DOHH2 (cell line): ENCODE measurements at regions not wholly inside any gene's neighbourhood (a gene's known extent, or its start where the extent isn't known, plus 50 kb on each side); places are given as distances from the start of the nearest gene placed in this dataset.

Source experiments
- H3F3A ChIP-seq: fragments of 200-600 bp; sonication (generic), shearing (Covaris generic); 2 replicates; pipeline ENCODE4 v1.6.0; 2016; ENCODE audit warnings: antibody characterized with exemption, mild to moderate bottlenecking; ENCODE audit not compliant: control insufficient read depth, insufficient read depth
- H3K27ac ChIP-seq: fragments of 200-600 bp; sonication (generic); 2 replicates; pipeline ENCODE4 v1.5.1; 2014; ENCODE audit warnings: low read depth, mild to moderate bottlenecking, low read length, moderate library complexity
- H3K27me3 ChIP-seq: fragments of 200-600 bp; sonication (generic); 2 replicates; pipeline ENCODE4 v1.6.1; 2014; ENCODE audit warnings: mild to moderate bottlenecking, low read length, mixed read lengths; ENCODE audit not compliant: control insufficient read depth
- H3K36me3 ChIP-seq: fragments of 200-600 bp; sonication (generic); 2 replicates; pipeline ENCODE4 v1.6.1; 2014; ENCODE audit warnings: mild to moderate bottlenecking, low read length, moderate library complexity, mixed read lengths; ENCODE audit not compliant: control insufficient read depth
- H3K4me1 ChIP-seq: fragments of 200-600 bp; sonication (generic); 2 replicates; pipeline ENCODE4 v1.6.1; 2014; ENCODE audit warnings: mild to moderate bottlenecking, low read length, mixed read lengths; ENCODE audit not compliant: control insufficient read depth
- H3K4me2 ChIP-seq: fragments of 200-600 bp; sonication (generic); 2 replicates; pipeline ENCODE4 v1.6.0; 2014; ENCODE audit warnings: mild to moderate bottlenecking, low read length, moderate library complexity
- H3K4me3 ChIP-seq: fragments of 200-600 bp; sonication (generic); 2 replicates; pipeline ENCODE4 v1.5.1; 2014; ENCODE audit warnings: mild to moderate bottlenecking, low read length, mixed read lengths
- H3K79me2 ChIP-seq: fragments of 200-600 bp; sonication (generic); 2 replicates; pipeline ENCODE4 v1.6.1; 2014; ENCODE audit warnings: mild to moderate bottlenecking, low read length, mixed read lengths; ENCODE audit not compliant: control insufficient read depth
- H3K9me2 ChIP-seq: fragments of 200-600 bp; sonication (generic); replicated peaks from 2 replicates; pipeline ENCODE4 v1.6.1; 2014; ENCODE audit warnings: mild to moderate bottlenecking, low read length, mixed read lengths; ENCODE audit not compliant: control insufficient read depth
- H3K9me3 ChIP-seq: fragments of 200-600 bp; sonication (generic); 2 replicates; pipeline ENCODE4 v1.6.1; 2014; ENCODE audit warnings: antibody characterized with exemption, low read length, mixed read lengths; ENCODE audit not compliant: control insufficient read depth, insufficient read depth
- H4K20me1 ChIP-seq: fragments of 200-600 bp; sonication (generic); 2 replicates; pipeline ENCODE4 v1.6.0; 2014; ENCODE audit warnings: low read depth, mild to moderate bottlenecking, antibody characterized with exemption, low read length, moderate library complexity; ENCODE audit not compliant: control insufficient read depth, insufficient read depth
- CTCF ChIP-seq: fragments of 200-600 bp; sonication (generic); IDR thresholded peaks from one replicate; pipeline ENCODE4 v1.5.1; 2014; ENCODE audit warnings: antibody characterized with exemption, mild to moderate bottlenecking, low read depth, low read length; ENCODE audit not compliant: poor library complexity, severe bottlenecking
- EZH2phosphoT487 ChIP-seq: fragments of 200-600 bp; sonication (generic); IDR thresholded peaks from 2 replicates; pipeline ENCODE4 v1.6.1; 2017; ENCODE audit warnings: borderline replicate concordance, mild to moderate bottlenecking, antibody characterized with exemption, low read length, moderate library complexity, mixed read lengths

- Histone ChIP-seq H3K9me2 (no peaks in the 10 kb centered on the region), H3F3A (no peaks in the 10 kb centered on the region), H3K4me1 (no peaks in the 10 kb centered on the region), H3K4me2 (no peak overlapping the region), H3K36me3 (no peaks in the 10 kb centered on the region), H3K4me3 (no peak overlapping the region), H3K79me2 (no peaks in the 10 kb centered on the region), H3K9me3 (no peaks in the 10 kb centered on the region), H3K27ac (no peak overlapping the region), H3K27me3 (no peaks in the 10 kb centered on the region), H4K20me1 (no peaks in the 10 kb centered on the region)
- no peak for TF ChIP-seq CTCF
- TF ChIP-seq EZH2phosphoT487: no peak
Measured at GRCh38 chr2:138430181-138430580, 71.4 kb upstream of the SPOPL start.

GRCh38 chr2:138432971-138433370 lies 68.6 kb upstream of the SPOPL start:
- Histone ChIP-seq H4K20me1 (no peaks in the 10 kb centered on the region), H3K9me2 (no peaks in the 10 kb centered on the region), H3K4me3 (no peak overlapping the region), H3K4me1 (no peaks in the 10 kb centered on the region), H3K27me3 (no peaks in the 10 kb centered on the region), H3K4me2 (no peak overlapping the region), H3F3A (no peaks in the 10 kb centered on the region), H3K27ac (no peak overlapping the region), H3K9me3 (no peaks in the 10 kb centered on the region), H3K36me3 (no peaks in the 10 kb centered on the region), H3K79me2 (no peaks in the 10 kb centered on the region)
- TF ChIP-seq EZH2phosphoT487: no peak
- TF ChIP-seq CTCF: no peak

- Histone ChIP-seq H4K20me1 (no peaks in the 10 kb centered on the region), H3K27ac (no peak overlapping the region), H3K4me3 (no peak overlapping the region), H3F3A (no peaks in the 10 kb centered on the region), H3K4me1 (no peaks in the 10 kb centered on the region), H3K79me2 (no peaks in the 10 kb centered on the region), H3K27me3 (no peaks in the 10 kb centered on the region), H3K4me2 (no peak overlapping the region), H3K36me3 (no peaks in the 10 kb centered on the region), H3K9me3 (no peaks in the 10 kb centered on the region), H3K9me2 (no peaks in the 10 kb centered on the region)
- TF ChIP-seq CTCF (no peak), EZH2phosphoT487 (no peak)
Measured at GRCh38 chr2:138433995-138434951, 67.3 kb upstream of the SPOPL start.
